Vagina (tissue), 2 donors: ENCODE measurements at regions not wholly inside any gene's neighbourhood (a gene's known extent, or its start where the extent isn't known, plus 50 kb on each side); places are given as distances from the start of the nearest gene placed in this dataset.

Experiments
- CTCF ChIP-seq, 3 experiments: fragments of 450-650 bp in 2 of 3; fragments of 200-600 bp in 1 of 3; sonication (generic) in 1 of 3; IDR thresholded peaks; one replicate each; pipeline ENCODE4 v1.5.1; 2017 to 2019; ENCODE audit warnings: antibody characterized with exemption in 3 of 3, mild to moderate bottlenecking in 2 of 3, moderate library complexity in 2 of 3
- POLR2A ChIP-seq, 2 donors: fragments of 450-650 bp; IDR thresholded peaks; one replicate each; pipeline ENCODE4 v1.6.1; 2017; ENCODE audit warnings: antibody characterized with exemption in 2 of 2, mild to moderate bottlenecking in 2 of 2, moderate library complexity in 2 of 2

- no peak for TF ChIP-seq CTCF (IDR thresholded peaks at IDR 0.05)
- TF ChIP-seq POLR2A (IDR thresholded peaks at IDR 0.05) = no peak
These were observed 245.3 kb upstream of the FOXQ1 start for GRCh38 chr6:1066449-1067090.
